Testis (tissue), 2 donors: ENCODE measurements at regions not wholly inside any gene's neighbourhood (a gene's known extent, or its start where the extent isn't known, plus 50 kb on each side); places are given as distances from the start of the nearest gene placed in this dataset.

Experiments used
- CTCF ChIP-seq, 3 experiments: fragments of 450-650 bp in 2 of 3; fragments of 200-600 bp in 1 of 3; sonication (generic) in 1 of 3; IDR thresholded peaks; one replicate each; pipeline ENCODE4 v1.5.1; 2016 to 2019; ENCODE audit warnings: antibody characterized with exemption in 3 of 3, mild to moderate bottlenecking in 2 of 3, moderate library complexity in 1 of 3
- POLR2A ChIP-seq: fragments of 450-650 bp; IDR thresholded peaks from one replicate; pipeline ENCODE4 v1.6.1; 2017; ENCODE audit warnings: antibody characterized with exemption, mild to moderate bottlenecking, moderate library complexity

GRCh38 chr1:84078108-84078841 lies 65.8 kb upstream of the PRKACB start:
- TF ChIP-seq CTCF (IDR thresholded peaks at IDR 0.05) (no peak), POLR2A (no peak)
